Sigmoid colon (tissue), 4 donors: ENCODE measurements at regions not wholly inside any gene's neighbourhood (a gene's known extent, or its start where the extent isn't known, plus 50 kb on each side); places are given as distances from the start of the nearest gene placed in this dataset.

ENCODE experiments used
- POLR2A ChIP-seq, 2 donors: fragments of 450-650 bp; IDR thresholded peaks; one replicate each; pipeline ENCODE4 v1.6.1; 2016; ENCODE audit warnings: antibody characterized with exemption in 2 of 2, mild to moderate bottlenecking in 2 of 2, moderate library complexity in 2 of 2
- POLR2AphosphoS5 ChIP-seq, 4 donors: sonication (generic); formaldehyde crosslinking; IDR thresholded peaks; one replicate each; pipeline ENCODE4 v1.6.1; 2017; ENCODE audit warnings: antibody characterized with exemption in 4 of 4
- TF ChIP-seq, protein P1 (sequence below), 4 experiments: fragments of 450-650 bp in 3 of 4; fragments of 200-600 bp in 1 of 4; IDR thresholded peaks; one replicate each; pipeline ENCODE4 v1.5.1; 2016 to 2019; ENCODE audit warnings: antibody characterized with exemption in 4 of 4, mild to moderate bottlenecking in 3 of 4, moderate library complexity in 2 of 4

DNA sequence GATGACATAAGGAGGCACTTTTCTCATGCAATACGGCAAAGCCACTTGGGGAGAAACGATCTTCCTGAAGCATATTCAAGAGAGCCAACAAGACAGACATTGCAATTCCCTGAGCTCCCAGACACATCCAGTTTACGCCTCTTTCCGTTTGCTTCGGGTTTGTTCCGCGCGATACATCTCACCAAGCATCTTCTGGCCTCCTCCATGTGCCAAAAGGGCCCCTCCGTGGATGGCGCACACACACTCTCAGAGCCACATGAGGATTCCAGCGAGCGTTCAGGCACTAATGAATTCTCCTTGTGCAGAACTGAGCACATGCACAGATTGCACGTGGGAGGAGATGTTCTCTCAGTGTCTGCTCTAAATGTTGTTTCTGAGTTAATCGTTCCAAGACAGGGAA is 146.7 kb upstream of the SHISA6 start:
- no peak for TF ChIP-seq POLR2A (IDR thresholded peaks at IDR 0.05)
- TF ChIP-seq, protein P1, sequence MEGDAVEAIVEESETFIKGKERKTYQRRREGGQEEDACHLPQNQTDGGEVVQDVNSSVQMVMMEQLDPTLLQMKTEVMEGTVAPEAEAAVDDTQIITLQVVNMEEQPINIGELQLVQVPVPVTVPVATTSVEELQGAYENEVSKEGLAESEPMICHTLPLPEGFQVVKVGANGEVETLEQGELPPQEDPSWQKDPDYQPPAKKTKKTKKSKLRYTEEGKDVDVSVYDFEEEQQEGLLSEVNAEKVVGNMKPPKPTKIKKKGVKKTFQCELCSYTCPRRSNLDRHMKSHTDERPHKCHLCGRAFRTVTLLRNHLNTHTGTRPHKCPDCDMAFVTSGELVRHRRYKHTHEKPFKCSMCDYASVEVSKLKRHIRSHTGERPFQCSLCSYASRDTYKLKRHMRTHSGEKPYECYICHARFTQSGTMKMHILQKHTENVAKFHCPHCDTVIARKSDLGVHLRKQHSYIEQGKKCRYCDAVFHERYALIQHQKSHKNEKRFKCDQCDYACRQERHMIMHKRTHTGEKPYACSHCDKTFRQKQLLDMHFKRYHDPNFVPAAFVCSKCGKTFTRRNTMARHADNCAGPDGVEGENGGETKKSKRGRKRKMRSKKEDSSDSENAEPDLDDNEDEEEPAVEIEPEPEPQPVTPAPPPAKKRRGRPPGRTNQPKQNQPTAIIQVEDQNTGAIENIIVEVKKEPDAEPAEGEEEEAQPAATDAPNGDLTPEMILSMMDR (IDR thresholded peaks at IDR 0.05), result no peak
- no peak for TF ChIP-seq POLR2AphosphoS5 (IDR thresholded peaks at IDR 0.05)
